ENCODE measurements at regions not wholly inside any gene's neighbourhood (a gene's known extent, or its start where the extent isn't known, plus 50 kb on each side); places are given as distances from the start of the nearest gene placed in this dataset.
"Not testable (repeated sequence)": the region's sequence is repeated elsewhere in the genome, so short reads cannot be mapped to it uniquely, and the experiment has no call there.

DNA sequence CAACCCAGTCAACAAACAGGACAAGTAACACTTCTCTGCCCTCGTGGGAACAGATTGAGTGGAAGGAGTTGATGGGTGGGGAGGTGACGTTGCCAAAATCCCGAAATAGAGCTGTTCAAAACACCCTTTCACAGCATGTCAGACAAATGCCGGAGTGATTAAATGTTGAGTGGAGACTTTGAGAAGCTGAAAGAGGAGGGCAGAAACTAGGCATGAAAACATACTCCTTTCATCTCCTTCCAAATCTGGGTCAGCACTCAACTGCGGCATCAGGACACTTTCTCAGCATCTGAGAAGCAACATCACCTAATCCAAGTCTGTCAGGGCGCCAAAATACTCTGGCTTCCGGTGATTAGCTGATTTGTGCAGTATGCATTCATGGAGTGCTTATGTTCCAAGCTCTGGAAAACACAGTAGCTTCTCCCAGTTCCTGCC lies 51.5 kb upstream of the MRI1 start:
- DNase-seq (ENCODE audit: low read depth), result no peak

DNA sequence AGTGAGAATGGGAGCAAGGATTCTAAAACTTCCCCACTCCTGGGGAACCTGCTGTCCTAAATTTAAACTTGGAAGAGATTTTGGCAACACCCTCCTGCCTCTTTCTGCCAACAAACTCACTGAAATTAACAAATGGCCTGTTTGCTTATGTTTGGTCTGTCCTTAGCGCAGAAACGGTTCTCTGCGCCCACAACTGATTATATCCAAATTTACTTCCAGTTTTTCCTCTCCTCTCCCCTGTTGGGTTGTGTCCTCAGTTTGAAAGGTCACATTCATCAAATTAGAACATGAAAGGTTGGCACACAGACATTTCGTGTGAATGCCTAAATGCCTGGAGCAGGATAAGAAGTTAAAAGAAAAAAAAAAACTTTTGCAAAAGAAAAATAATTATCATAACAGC lies 56.4 kb upstream of the MRI1 start:
- DNase-seq (ENCODE audit: low read depth), result no peak

DNA sequence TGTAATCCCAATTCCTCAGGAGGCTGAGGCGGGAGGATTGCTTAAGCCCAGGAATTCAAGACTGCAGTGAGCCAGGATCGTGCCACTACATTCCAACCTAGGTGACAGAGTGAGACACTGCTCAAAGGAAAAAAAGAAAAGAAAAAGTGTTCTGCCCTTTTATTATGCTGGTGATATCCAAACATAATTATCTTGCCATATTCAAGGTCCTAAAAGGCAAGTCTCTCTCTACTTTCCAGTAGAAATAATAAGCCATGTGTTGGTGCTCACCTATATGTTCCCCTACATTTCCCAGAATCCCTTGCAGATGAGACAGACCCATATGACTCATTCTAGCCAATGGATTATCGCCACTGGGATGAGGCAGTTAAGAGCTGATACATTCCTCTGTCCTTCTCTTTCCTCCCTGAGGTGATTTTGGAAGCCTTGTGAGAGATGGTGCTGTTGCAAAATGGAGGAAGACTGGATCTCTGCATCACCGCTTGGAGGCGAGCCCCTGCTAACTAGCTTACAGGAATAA lies 58.3 kb upstream of the MRI1 start:
- no peak for DNase-seq (ENCODE audit: low read depth)

- DNase-seq (ENCODE audit: low read depth), result no peak
Observed at GRCh38 chr19:13705201-13705600, 59.1 kb upstream of the MRI1 start.

GRCh38 chr19:13701624-13702023 lies 62.7 kb upstream of the MRI1 start:
- DNase-seq (ENCODE audit: low read depth), result no peak

DNA sequence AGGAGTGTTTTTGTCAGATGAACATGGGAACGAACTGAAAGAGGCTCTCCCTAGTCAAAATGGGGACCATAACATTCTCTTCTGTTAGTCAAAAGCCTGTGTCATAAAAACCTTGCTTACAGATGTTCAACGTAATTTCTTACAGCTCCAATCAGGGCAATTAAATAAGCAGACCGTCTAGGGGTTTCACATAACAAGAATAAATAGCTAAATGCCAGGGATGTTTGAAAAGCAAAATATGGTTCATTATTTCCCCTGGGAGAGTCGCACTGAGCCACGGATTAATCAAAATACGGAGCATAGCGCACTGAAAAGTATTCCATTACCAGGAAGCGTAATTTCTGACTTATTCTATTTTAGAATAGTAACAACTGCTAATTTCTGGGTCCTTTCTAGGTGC lies 63.7 kb upstream of the MRI1 start:
- no peak for DNase-seq (ENCODE audit: low read depth)

DNA sequence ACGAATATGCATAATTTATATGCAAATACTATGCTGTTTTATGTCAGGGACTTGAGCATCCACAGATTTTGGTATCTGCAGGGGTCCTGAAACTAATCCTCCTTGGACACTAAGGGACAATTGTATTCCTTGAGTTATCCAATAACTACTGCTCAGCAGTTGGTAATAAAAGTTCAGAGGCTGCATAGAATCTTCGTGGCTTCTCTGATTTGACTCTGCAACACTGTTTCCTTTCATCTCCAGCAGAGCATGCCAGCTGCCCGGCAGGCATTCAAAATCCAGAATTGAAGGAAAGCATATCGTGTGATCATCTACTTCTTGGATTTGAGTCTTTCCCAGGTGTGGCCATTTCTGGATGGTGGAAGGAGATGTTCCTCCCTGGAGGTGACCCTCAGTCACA lies 64.5 kb upstream of the MRI1 start:
- no peak for DNase-seq (ENCODE audit: low read depth)

DNA sequence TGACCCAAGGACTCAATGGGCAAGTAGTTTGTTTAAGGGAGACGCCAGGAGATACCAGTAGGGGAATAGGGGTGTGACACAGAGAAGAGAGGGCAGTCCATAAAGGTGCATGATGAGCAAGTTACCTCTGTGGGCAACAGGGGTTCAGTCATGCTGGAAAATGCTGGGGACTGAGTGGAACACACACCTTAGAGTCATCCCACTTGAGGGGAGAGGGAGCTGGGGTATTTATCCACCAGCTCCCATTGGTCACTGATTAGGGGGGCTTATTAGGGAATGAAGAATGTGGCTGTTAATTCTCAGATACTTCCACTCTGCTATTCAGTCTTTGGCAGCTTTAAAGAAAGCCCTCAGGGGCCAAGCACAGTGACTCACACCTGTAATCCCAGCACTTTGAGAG lies 67.5 kb upstream of the MRI1 start:
- DNase-seq (ENCODE audit: low read depth), result no peak

GRCh38 chr19:13693889-13694288 lies 70.4 kb upstream of the MRI1 start:
- no peak for DNase-seq (ENCODE audit: low read depth)

DNA sequence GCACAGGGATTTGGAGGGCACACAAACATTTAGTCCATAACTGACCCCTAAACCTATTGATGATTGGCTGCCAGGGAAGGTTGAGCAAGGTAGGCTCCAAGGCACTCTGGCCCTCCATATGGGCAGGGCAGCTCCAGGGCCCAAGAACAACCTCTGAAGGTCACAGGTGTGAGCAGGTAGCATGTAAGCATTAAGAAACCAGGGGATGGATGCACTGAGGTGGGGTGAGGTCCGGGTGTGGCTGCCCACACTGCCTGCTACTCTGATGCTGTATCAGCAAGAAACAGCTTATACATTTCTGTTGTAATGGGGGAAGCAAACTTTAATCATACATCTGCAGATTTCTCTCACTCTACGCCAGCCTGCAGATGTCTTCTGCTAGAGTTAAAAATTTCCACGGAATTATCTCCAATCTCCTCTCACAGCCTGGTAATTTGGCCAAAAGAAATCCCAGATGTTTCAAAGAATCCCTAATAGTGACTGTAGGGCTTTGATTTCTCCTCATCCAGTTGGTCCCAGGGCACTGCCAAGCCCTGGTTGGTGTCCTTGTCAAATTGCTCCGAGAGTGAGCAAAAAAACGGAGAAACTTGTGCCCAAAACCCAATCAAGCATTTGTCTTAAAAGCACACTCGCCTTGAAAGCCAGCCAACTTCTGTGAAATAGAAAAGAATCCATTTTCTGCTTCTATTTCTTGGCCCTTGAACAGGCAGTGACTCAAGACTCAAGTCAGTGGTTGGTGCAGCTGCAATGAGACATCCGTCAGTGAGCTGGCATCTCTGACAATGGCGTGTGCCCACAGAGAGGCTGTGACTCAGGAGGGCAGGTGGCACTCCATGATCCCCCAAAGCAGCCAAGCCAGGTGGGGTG lies 72.5 kb upstream of the MRI1 start:
- no peak for DNase-seq (ENCODE audit: low read depth)

DNA sequence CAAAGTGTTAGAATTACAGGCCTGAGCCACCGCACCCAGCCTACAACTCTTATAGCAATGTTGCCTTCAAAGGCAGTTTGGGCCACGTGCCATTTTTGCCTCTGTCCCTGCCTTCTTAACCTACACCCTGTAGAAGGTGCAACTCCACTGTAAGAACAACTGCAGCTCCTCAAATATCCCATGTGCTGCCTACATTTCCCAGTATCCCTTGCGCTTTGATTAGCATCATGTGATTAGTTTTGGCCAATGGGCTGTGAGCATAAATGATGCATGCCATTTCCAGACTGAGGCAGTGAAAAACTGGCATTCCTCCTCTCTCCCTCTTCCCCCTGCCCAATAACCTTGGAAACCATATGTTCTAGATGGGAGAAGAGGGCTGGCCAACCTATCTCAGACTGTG lies 75.2 kb upstream of the MRI1 start:
- no peak for DNase-seq (ENCODE audit: low read depth)

DNA sequence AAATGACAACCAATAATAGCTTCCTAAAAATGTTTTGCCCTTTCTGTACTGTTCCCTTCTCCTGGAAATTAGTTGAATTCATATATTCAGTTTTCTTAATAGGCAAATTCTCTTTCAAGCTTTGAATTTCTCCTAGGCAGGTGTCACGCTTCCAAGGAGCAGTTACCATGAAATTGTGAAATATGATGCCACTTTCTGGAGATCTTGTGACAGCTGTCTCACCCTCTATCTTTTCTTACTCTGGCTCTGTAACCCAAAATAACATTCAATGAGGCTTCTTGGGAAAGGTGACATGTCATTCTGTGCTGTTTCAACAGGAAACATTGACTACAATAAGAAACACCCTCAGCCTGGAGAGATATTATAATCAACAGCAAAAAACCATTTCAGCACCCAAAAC lies 80.3 kb upstream of the MRI1 start:
- no peak for DNase-seq (ENCODE audit: low read depth)

DNA sequence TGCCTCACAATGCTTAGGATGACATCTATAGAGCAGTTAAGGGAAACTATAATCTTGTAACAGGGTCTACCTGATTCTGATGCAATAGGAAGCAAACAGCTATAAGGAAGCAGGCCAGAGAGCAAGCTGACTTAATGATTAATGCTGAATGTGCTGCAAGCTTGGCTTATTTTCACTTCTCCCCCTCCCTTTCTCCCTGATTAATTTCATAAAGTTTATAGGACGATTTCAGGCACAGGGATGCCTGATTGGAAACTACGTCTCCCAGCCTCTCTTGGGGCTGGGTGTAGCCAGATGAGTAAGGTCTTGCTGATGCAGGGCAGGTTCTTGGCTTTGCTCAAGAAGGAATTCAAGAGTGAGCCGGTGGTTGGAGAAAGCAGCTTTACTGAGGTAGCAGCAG lies 82.8 kb upstream of the MRI1 start:
- no peak for DNase-seq (ENCODE audit: low read depth)

- DNase-seq (ENCODE audit: low read depth), result not testable (repeated sequence)
Observed at GRCh38 chr19:13680708-13681360, 83.5 kb upstream of the MRI1 start.

DNA sequence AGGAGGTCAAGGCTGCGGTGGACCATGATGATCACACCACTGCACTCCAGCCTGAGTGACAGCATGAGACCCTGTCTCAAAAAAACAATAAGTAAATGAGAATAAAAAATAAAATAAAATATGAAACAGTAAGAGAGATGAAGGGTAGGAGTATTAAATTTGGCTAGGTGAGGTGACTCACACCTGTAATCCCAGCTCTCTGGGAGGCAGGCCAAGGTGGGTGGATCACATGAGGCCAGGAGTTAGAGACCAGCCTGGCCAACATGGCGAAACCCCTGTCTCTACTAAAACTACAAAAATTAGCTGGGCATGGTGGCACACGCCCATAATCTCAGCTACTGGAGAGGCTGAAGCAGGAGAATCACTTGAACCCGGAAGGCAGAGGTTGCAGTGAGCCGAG lies 87.4 kb upstream of the MRI1 start:
- DNase-seq (ENCODE audit: low read depth), result not testable (repeated sequence)

- DNase-seq (ENCODE audit: low read depth), result not testable (repeated sequence)
Observed at GRCh38 chr19:13672480-13673175, 91.7 kb upstream of the MRI1 start.

- DNase-seq (ENCODE audit: low read depth), result no peak
Observed at GRCh38 chr19:13670846-13671245, 93.5 kb upstream of the MRI1 start.

DNA sequence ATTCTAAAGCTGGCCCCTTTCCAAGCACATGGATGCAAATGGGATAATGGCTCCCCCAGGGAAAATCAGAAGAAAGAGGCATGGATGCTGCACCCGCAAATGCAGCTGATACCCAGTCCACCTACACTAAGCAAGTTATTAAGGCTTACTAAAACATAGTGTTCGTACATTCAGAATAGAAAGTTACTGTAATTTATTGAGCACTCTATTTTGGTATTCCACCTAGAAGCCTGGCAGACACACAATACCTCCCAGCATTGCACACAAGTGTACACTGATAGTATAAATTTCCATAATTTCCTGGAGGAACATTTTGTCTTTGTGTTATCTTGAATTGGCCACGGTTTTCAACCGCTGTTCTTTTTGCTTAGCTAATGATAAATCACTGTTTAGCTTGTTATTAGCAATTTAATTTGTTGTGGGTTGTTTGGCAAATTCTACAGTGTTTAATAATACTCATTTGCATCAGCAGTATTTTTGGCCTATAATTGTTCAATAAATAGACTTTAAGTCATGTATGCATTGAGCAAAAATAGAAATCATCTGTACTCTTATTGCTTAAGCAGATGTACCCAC lies 94.5 kb upstream of the MRI1 start:
- DNase-seq (ENCODE audit: low read depth), result no peak

GRCh38 chr19:13668964-13669363 lies 95.4 kb upstream of the MRI1 start:
- DNase-seq (ENCODE audit: low read depth), result no peak

- no peak for DNase-seq (ENCODE audit: low read depth)
Observed at GRCh38 chr19:13666165-13666564, 98.2 kb upstream of the MRI1 start.

GRCh38 chr19:13665125-13665905 lies 99.0 kb upstream of the MRI1 start:
- DNase-seq (ENCODE audit: low read depth), result no peak
